ENCODE measurements at regions not wholly inside any gene's neighbourhood (a gene's known extent, or its start where the extent isn't known, plus 50 kb on each side); places are given as distances from the start of the nearest gene placed in this dataset.

DNA sequence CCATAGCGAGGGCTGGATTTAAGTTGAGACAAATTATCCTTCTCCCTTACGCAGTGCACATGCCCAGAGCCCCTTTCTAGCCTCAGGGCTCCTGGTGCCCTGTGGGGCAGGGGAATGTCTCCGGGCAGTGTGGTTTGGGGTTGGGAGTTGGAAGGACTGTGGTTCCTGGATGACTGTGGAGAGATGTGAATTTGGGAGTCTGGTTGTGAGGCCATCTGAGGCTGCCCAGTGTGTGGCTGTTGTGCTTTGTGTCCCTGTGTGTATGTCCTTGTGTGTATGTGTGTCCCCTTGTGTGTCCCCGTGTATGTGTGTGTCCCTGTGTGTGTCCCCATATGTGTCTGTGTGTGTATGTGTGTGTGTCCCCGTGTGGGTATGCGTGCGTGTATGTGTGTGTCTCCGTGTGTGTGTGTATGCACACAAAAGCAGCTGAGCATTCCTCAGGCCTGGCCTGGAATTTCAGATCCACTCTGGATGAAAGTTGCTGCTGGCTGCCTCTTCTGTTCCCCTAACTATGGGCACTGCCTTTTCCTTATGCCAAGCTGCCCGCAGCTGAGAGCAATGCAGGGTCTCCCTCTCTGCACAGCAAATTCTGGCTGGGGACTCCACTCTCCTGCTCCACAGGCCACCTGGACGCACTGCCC lies 65.4 kb downstream of the UBIAD1 start:
- peaks cover 14 to 33% of the 10 kb centered on the region in 2 donors for H3K4me1 ChIP-seq
- H3K27ac ChIP-seq: peak overlapping the region in 1 of 4 donors; percentile 22
- in situ Hi-C loops (cut with MboI; ENCODE audit: low sequenced_read_pairs in 4 of 4): loop anchor here in 1 of 4 donors (25.0 kb wide), 1 partner anchor 299 kb away; no protein-coding TSS in a partner anchor
- ATAC-seq (no peak), DNase-seq (no peak)
- TF ChIP-seq, protein P1, sequence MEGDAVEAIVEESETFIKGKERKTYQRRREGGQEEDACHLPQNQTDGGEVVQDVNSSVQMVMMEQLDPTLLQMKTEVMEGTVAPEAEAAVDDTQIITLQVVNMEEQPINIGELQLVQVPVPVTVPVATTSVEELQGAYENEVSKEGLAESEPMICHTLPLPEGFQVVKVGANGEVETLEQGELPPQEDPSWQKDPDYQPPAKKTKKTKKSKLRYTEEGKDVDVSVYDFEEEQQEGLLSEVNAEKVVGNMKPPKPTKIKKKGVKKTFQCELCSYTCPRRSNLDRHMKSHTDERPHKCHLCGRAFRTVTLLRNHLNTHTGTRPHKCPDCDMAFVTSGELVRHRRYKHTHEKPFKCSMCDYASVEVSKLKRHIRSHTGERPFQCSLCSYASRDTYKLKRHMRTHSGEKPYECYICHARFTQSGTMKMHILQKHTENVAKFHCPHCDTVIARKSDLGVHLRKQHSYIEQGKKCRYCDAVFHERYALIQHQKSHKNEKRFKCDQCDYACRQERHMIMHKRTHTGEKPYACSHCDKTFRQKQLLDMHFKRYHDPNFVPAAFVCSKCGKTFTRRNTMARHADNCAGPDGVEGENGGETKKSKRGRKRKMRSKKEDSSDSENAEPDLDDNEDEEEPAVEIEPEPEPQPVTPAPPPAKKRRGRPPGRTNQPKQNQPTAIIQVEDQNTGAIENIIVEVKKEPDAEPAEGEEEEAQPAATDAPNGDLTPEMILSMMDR (IDR thresholded peaks at IDR 0.05 in 4 of 5, conservative IDR thresholded peaks at IDR 0.05 in 1 of 5): no peak
- TF ChIP-seq POLR2A (IDR thresholded peaks at IDR 0.05): no peak
- no peaks in the 10 kb centered on the region for H3K36me3 ChIP-seq
- no peak overlapping the region for H3K4me3 ChIP-seq
- no peaks in the 10 kb centered on the region for H3K27me3 ChIP-seq
- intact Hi-C loops (cut with DNase I; ENCODE audit: low total_unique reads): loop anchor here (5.0 kb wide), 2 partner anchors 46 to 304 kb away; no protein-coding TSS in a partner anchor
- H3K9me3 ChIP-seq: no peaks in the 10 kb centered on the region

DNA sequence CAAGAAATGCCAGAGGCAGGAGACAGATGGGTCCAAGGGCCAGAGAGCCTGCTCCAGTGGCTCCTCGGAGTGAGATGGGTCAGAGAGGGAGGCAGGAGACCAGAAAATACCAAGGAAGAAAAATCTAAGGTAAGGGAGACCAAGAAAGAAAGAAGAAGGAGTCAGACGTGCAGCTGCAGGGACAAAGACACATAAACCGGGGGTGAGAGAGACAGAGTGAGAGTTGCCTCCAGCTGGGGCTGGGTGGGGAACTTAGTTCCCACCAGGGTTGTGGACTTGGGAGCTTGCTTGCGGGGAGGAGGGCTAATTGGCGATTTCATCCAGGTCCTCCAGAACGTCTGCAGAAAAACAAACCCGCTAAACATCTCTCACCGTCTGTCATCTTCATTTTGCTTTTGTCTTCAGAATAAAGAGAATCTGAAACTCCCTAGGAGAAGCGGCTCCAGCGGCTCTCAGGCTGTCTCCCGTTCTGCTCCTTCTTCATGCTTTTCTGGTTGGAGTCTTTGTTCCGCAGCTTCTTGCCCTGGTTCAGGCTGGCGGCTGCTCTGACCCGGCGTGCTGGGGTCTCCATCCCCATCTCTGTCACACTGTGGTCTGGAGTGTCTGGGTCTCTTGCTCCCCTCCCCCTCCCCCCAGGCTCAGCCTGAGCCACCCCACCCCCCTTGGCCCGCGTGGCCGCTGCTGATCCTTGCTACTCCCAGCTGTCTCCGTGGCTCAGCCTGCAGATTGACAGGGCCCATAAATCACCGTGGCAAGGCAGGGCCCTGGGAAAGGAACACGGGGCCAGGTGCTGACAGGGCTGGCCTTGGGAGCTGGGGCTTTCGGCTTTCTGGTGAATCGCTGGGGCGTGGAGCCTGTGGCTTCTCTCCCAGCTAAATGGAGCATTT lies 66.6 kb downstream of the UBIAD1 start:
- Histone ChIP-seq H3K4me1 (peaks cover 14 to 33% of the 10 kb centered on the region in 2 donors), H3K27me3 (no peaks in the 10 kb centered on the region), H3K4me3 (peak overlapping the region; percentile 24 to 47 (median 40)), H3K9me3 (no peaks in the 10 kb centered on the region), H3K27ac (peak overlapping the region; percentile 62 to 88 (median 76)), H3K36me3 (no peaks in the 10 kb centered on the region)
- intact Hi-C loops (cut with DNase I; ENCODE audit: low total_unique reads): loop anchor here (5.0 kb wide), 2 partner anchors 47 to 303 kb away; no protein-coding TSS in a partner anchor
- in situ Hi-C loops (cut with MboI; ENCODE audit: low sequenced_read_pairs in 4 of 4): loop anchor here in 1 of 4 donors (25.0 kb wide), 1 partner anchor 298 kb away; no protein-coding TSS in a partner anchor
- DNase-seq: peak; percentile 85 to 97
- no peak for TF ChIP-seq POLR2A (IDR thresholded peaks at IDR 0.05)
- TF ChIP-seq, protein P1 (IDR thresholded peaks at IDR 0.05 in 4 of 5, conservative IDR thresholded peaks at IDR 0.05 in 1 of 5): no peak
- peak; percentile 91 to 93 for ATAC-seq

DNA sequence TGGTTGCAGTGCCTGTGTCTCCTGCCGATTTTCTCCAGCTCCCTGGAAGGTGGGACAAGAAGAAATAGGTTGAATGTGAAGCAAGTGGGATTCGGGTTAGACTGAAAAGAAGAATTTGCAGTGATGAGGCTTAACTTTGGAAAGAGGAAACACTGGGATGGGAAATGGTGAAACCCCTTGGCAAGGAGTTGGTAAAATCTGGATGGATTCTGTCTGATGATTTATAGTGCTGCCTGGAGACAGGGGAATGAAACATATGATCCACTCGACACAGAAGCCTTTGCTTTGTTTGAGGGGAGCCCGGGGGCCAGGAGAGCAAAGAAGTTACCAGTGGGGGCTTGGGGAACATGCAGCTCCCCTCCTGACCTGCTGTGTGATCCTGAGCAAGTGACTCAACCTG lies 67.2 kb downstream of the UBIAD1 start:
- peak in 1 of 2 donors; percentile 57 for ATAC-seq
- Histone ChIP-seq H3K4me3 (peak overlapping the region in 3 of 4 donors; percentile 37 to 42 (median 42)), H3K36me3 (no peaks in the 10 kb centered on the region), H3K9me3 (no peaks in the 10 kb centered on the region), H3K27ac (peak overlapping the region; percentile 62 to 88 (median 76)), H3K27me3 (no peaks in the 10 kb centered on the region), H3K4me1 (peaks cover 14 to 33% of the 10 kb centered on the region in 2 donors)
- TF ChIP-seq, protein P1 (IDR thresholded peaks at IDR 0.05 in 4 of 5, conservative IDR thresholded peaks at IDR 0.05 in 1 of 5): no peak
- no peak for DNase-seq
- intact Hi-C loops (cut with DNase I; ENCODE audit: low total_unique reads): no loop called here
- in situ Hi-C loops (cut with MboI; ENCODE audit: low sequenced_read_pairs in 4 of 4): loop anchor here in 1 of 4 donors (25.0 kb wide), 1 partner anchor 297 kb away; no protein-coding TSS in a partner anchor

DNA sequence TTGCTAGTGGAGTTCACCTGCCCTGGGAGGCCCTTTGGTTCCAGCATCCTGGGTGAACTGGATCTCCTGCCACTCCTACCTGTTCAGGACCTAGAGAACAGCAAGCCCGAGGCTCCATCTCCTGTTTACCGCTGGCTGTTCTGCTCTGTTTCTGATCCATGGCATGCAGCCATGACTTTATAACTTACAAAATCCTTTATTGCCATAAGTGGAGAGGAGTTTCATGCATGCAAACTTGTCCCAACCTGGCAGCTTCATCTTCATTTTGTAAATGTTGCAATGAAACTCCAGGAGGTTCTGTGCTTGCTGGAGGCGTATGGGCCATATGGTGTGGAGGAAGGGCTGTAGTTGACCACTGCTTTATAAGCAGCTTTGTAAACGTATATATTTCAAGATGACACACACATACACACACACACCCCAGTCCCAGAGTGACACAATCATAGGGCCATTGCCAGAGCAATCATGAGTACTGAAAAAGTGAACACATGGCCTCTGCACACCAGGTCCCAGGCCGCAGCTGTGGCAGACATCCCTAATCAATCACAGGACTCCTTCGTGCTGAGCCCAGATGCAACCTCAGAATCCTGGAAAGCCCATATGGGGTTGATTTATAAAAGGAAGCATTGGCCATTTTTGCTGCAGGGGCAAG lies 69.0 kb downstream of the UBIAD1 start:
- Histone ChIP-seq H3K9me3 (no peaks in the 10 kb centered on the region), H3K27ac (no peak overlapping the region), H3K27me3 (no peaks in the 10 kb centered on the region), H3K4me3 (no peak overlapping the region), H3K36me3 (no peaks in the 10 kb centered on the region), H3K4me1 (peaks cover 14 to 33% of the 10 kb centered on the region in 2 donors)
- TF ChIP-seq, protein P1 (IDR thresholded peaks at IDR 0.05 in 4 of 5, conservative IDR thresholded peaks at IDR 0.05 in 1 of 5): no peak
- no peak for TF ChIP-seq POLR2A (IDR thresholded peaks at IDR 0.05)
- no peak for DNase-seq
- ATAC-seq: no peak
- in situ Hi-C loops (cut with MboI; ENCODE audit: low sequenced_read_pairs in 4 of 4): loop anchor here in 1 of 4 donors (25.0 kb wide), 1 partner anchor 295 kb away; no protein-coding TSS in a partner anchor
- intact Hi-C loops (cut with DNase I; ENCODE audit: low total_unique reads): no loop called here
